ENCODE measurements at regions not wholly inside any gene's neighbourhood (a gene's known extent, or its start where the extent isn't known, plus 50 kb on each side); places are given as distances from the start of the nearest gene placed in this dataset.

DNA sequence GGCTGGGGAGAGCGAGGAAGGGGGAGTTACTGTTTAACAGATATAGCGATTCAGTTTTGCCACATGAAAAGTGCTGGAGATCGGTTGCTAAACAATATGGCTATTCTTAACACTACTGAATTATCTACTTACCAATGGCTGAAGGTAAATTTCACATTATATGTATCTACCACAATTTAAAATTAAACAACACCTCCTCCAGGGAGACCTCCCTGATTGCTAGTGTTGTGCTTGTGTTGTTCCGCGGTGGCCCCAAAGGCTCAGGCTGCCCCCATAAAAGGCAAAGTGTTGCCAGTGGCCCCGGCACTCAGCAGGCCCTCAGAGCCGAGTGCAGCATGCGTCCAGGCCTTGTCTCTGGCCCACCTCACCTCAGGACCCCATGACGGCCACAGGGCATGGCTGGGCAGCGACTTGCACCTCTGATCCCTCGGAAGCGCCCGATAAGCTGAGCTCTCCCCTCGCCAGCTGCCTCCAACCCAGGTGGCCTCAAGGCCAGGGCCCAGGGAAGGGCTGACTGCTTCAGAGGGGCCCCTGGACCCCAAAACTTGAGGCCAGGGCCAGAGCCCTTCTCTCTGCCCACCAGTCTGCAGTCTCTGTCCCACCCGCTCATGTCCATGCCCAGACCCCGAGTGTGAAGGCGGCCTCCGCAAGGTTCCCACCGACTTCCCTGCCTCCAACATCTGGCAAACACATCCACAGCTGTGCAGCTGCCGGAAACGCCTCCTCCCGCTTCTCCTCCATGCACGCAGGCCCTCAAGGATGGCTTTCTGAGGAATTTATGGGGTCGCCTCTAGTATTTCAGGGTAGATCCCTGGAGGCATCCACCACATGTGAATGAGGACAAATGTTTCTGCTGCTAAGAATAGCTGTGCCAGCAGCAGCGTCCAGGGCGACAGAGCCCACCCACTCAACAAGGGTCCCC is 60.0 kb downstream of the NCOR2 start:
- no peak for DNase-seq (ENCODE audit: extremely low read depth, low read depth)
- TF ChIP-seq, protein P1, sequence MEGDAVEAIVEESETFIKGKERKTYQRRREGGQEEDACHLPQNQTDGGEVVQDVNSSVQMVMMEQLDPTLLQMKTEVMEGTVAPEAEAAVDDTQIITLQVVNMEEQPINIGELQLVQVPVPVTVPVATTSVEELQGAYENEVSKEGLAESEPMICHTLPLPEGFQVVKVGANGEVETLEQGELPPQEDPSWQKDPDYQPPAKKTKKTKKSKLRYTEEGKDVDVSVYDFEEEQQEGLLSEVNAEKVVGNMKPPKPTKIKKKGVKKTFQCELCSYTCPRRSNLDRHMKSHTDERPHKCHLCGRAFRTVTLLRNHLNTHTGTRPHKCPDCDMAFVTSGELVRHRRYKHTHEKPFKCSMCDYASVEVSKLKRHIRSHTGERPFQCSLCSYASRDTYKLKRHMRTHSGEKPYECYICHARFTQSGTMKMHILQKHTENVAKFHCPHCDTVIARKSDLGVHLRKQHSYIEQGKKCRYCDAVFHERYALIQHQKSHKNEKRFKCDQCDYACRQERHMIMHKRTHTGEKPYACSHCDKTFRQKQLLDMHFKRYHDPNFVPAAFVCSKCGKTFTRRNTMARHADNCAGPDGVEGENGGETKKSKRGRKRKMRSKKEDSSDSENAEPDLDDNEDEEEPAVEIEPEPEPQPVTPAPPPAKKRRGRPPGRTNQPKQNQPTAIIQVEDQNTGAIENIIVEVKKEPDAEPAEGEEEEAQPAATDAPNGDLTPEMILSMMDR (IDR thresholded peaks at IDR 0.05; ENCODE audit: low read depth, low read length) = no peak

DNA sequence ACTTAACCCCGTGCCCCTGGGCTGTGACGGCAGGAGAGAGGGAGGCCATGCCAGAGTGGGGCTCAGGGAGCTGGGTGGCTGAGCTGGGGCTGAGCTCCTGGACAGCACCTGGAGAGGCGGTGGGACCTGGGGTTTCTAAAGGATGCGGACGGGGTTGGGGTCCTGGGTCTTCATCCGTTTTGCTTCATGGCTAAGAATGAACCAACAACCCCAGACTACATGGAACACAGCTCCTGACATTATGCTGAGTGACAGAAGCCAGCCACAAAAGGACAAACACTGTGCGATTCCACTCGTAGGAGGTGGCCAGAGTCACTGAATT is 60.6 kb downstream of the NCOR2 start:
- TF ChIP-seq, protein P1 (IDR thresholded peaks at IDR 0.05; ENCODE audit: low read depth, low read length) = no peak
- no peak for DNase-seq (ENCODE audit: extremely low read depth, low read depth)

DNA sequence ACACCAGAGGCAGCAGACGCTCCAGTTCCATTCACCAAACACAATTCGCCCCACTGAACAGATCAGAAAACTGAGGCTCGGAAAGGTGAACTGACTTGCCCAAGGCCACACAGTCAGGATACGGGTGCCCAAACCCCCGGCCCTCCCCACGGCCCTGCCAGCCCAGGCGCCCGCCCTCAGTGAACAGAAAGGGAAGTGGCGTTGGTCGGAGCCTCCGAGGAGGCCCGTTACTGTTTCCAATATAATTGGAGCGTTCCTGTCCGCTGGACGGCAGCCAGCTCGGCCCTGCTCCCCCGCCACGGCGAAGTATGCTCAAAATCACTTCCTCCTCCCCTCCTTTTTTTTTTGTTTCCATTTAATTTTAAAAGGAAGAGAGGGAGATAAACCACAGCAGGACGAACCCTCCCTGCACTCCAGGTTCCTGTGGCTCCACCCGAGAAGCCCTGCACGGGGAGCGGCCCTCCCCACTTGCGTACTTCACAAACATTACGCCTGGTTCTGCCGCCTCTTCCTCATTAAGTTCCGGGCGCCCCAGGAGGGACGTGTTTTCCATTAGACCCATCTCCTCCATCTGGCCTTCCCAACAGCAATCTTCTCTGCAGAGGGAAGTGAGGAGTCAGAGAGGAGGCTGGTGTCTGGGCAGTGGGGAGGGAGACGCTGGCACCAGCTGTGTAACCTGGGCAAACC is 61.1 kb downstream of the NCOR2 start:
- TF ChIP-seq, protein P1 (IDR thresholded peaks at IDR 0.05; ENCODE audit: low read depth, low read length) = no peak
- no peak for DNase-seq (ENCODE audit: extremely low read depth, low read depth)

DNA sequence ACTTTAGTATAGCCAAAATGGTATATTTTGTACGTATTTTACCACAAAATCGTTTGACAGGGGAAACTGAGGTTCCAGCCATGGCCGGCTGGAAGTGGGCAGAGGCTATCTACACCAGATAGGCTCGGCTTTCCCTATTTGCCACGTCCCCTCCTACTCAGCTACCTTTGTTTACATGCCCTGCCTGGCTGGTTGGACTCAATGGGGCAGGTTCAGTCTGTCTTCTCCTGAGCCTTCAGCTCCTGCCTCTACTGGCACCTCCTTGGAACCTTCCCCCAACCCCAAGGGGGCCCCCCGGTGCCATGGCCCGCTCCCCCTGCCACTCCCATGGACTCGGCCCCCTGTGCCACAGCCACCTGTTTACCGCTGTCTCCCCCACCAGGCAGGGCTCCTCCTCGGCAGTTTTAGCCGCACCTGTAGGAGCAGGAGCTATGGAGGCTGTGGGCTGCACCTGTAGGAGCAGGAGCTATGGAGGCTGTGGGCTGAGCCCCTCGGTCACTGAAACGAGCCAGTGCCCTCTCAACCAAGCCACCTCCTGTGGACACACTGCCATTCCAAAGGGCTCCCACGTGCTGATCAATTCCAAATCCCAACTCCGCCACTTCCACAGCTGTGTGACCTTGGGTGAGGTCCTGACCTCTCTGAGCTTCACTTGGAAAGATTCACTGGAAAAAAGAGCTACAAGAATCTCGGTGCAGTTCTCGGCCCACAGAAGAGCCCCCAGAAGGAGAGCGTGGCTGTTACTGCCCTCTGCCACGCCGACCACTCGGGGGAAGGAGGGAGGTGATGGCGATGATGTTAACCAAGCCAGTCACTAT is 62.2 kb downstream of the NCOR2 start:
- TF ChIP-seq, protein P1 (IDR thresholded peaks at IDR 0.05; ENCODE audit: low read depth, low read length) = no peak
- no peak for DNase-seq (ENCODE audit: extremely low read depth, low read depth)

DNA sequence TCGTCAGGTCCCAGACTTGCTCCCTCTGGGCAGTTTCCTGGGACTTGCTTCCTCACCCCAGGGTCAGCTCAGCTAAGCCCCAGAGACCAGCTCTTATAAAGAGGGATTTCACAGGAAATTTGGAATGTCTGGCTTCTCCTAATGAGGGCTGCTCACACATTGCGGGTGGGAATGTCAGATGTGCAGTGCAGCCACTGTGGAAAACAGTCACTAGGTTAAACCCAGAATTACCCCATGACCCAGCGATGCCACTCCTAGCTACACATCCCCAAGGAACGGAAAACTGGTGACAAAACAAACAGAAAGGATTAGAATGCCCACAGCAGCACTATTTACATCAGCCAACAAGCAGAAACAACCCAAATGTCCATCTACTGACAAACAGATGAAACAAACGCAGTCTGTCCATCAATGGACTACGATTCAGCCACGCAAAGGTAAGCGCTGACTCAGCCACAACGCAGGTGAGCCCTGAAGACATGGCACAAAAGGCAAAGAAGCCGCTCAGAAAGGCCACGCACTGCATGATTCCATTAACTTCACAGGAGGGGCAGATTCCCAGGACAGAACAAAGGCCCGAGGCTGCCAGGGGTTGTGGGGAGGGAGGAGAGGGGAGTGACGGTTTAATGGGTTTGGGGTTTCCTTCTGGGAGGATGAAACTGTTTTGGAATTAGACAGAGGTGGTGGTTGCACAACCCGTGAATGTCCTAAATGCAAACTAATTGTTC is 63.0 kb downstream of the NCOR2 start:
- TF ChIP-seq, protein P1 (IDR thresholded peaks at IDR 0.05; ENCODE audit: low read depth, low read length) = no peak
- DNase-seq (ENCODE audit: extremely low read depth, low read depth) = no peak

DNA sequence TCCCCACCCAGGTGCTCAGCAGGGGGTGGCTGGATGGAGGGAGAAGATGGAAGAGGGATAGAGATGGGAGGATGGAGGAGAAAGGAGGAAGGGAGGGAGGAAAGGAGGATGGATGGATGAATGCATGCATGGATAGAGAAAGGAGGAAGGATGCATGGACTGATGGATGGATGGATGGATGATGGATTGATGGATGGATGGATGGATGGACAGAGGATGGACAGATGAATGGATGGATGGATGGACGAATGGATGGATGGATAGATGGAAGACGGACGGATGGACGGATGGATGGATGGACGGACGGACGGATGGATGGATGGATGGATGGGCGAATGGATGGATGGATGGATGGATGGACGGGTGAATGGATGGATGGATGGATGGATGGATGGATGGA is 64.1 kb downstream of the NCOR2 start:
- no peak for DNase-seq (ENCODE audit: extremely low read depth, low read depth)
- TF ChIP-seq, protein P1 (IDR thresholded peaks at IDR 0.05; ENCODE audit: low read depth, low read length) = no peak
